ENCODE measurements at regions not wholly inside any gene's neighbourhood (a gene's known extent, or its start where the extent isn't known, plus 50 kb on each side); places are given as distances from the start of the nearest gene placed in this dataset.

DNA sequence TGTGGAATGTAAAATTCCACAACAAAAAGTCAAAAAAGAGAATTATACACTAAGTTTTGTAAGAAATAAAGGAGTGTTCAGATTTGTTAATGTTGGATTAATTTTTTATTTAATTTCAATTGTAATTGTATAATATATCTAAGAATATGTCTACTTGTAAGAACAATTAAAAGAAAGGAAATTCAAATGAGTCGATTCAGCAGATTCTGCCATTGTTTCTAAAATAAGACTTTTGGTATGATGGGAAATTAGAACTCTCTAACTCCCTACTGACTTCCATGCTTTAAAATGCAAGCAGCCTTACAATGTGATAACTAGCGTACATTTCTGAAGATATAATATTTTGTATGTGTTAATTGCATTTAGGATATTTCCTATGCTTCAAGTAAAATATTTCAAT lies 395.9 kb upstream of the ZNF717 start:
- H3K4me3 ChIP-seq = no peak overlapping the region
- H3K27ac ChIP-seq = no peak overlapping the region
- 74 to 80% (median 77%) methylated on average over 2 of the region's 2 CpGs for WGBS, 4 donors
- intact Hi-C loops (cut with DNase I) = no loop called here
- no peaks in the 10 kb centered on the region for H3K36me3 ChIP-seq (replicated peaks in 1 of 2)
- H3K9me3 ChIP-seq (replicated peaks in 1 of 3) = no peaks in the 10 kb centered on the region
- DNase-seq = no peak
- no peaks in the 10 kb centered on the region for H3K27me3 ChIP-seq
- H3K4me1 ChIP-seq (replicated peaks in 1 of 2) = no peaks in the 10 kb centered on the region
- TF ChIP-seq, protein P1, sequence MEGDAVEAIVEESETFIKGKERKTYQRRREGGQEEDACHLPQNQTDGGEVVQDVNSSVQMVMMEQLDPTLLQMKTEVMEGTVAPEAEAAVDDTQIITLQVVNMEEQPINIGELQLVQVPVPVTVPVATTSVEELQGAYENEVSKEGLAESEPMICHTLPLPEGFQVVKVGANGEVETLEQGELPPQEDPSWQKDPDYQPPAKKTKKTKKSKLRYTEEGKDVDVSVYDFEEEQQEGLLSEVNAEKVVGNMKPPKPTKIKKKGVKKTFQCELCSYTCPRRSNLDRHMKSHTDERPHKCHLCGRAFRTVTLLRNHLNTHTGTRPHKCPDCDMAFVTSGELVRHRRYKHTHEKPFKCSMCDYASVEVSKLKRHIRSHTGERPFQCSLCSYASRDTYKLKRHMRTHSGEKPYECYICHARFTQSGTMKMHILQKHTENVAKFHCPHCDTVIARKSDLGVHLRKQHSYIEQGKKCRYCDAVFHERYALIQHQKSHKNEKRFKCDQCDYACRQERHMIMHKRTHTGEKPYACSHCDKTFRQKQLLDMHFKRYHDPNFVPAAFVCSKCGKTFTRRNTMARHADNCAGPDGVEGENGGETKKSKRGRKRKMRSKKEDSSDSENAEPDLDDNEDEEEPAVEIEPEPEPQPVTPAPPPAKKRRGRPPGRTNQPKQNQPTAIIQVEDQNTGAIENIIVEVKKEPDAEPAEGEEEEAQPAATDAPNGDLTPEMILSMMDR (IDR thresholded peaks at IDR 0.05) = no peak
- no peak for TF ChIP-seq POLR2A (IDR thresholded peaks at IDR 0.05)

DNA sequence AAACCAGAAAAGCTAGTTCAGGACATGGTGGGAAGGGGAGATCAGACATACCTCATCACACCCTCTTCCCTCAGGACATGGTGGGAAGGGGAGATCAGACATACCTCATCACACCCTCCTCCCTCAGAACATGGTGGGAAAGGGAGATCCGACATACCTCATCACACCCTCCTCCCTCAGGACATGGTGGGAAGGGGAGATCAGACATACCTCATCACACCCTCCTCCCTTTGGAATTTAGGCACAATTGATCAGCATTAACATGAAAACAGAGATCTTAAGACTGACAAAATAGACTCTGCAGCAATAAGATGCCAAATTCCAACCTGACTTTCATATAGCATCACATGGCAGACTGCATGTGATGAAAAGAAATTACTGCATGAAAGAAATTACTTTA lies 412.7 kb upstream of the ZNF717 start:
- no peak overlapping the region for H3K27ac ChIP-seq
- no peaks in the 10 kb centered on the region for H3K27me3 ChIP-seq
- H3K36me3 ChIP-seq (replicated peaks in 1 of 2) = no peaks in the 10 kb centered on the region
- no peaks in the 10 kb centered on the region for H3K9me3 ChIP-seq (replicated peaks in 1 of 3)
- H3K4me3 ChIP-seq = no peak overlapping the region
- 38 to 85% (median 62%) methylated on average over 1 of the region's 1 CpG for WGBS, 4 donors
- no peak for DNase-seq
- intact Hi-C loops (cut with DNase I) = no loop called here
- TF ChIP-seq POLR2A (IDR thresholded peaks at IDR 0.05) = no peak
- TF ChIP-seq, protein P1 (IDR thresholded peaks at IDR 0.05) = no peak
- no peaks in the 10 kb centered on the region for H3K4me1 ChIP-seq (replicated peaks in 1 of 2)

DNA sequence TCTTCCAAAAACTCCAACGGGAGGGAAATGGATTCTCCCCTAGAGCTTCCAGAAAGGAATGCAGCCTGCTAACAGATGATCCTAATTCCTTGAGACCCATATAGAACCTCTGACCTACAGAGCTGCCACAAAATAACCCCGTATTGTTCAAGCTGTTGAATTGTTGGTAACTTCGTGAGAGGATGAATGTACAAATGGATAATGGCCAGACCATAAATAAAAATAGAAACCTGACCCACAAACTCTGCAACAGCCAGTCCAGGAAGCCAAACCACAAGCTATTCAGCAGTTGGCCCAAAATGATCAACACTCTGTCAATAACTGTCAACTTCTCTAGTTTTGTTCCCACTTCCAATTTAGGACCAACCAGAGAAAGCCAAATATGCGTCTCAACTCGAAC lies 414.0 kb upstream of the ZNF717 start:
- no peak overlapping the region for H3K27ac ChIP-seq
- H3K36me3 ChIP-seq (replicated peaks in 1 of 2) = no peaks in the 10 kb centered on the region
- H3K4me3 ChIP-seq = no peak overlapping the region
- TF ChIP-seq, protein P1 (IDR thresholded peaks at IDR 0.05) = no peak
- no peak for TF ChIP-seq POLR2A (IDR thresholded peaks at IDR 0.05)
- DNase-seq = no peak
- 49 to 69% (median 60%) methylated on average over 5 of the region's 5 CpGs for WGBS, 4 donors
- no peaks in the 10 kb centered on the region for H3K27me3 ChIP-seq
- intact Hi-C loops (cut with DNase I) = no loop called here
- no peaks in the 10 kb centered on the region for H3K9me3 ChIP-seq (replicated peaks in 1 of 3)
- no peaks in the 10 kb centered on the region for H3K4me1 ChIP-seq (replicated peaks in 1 of 2)

DNA sequence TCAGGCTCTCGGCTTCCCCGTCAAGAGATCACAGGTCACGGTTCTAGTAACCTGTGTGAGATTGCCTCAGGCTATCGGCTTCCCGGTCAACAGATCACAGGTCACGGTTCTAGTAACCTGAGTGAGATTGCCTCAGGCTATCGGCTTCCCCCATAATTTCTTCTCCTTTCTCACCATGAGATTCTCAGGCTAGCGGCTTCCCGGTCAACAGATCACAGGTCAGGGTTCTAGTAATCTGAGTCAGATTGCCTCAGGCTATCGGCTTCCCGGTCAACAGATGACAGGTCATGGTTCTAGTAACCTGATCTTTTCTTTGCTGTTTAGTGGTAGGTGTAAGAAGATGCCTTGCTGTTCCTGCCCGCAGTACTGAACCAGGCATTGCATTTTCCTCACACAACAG lies 418.2 kb upstream of the ZNF717 start:
- Histone ChIP-seq H3K4me3 (no peak overlapping the region), H3K27ac (no peak overlapping the region)
- TF ChIP-seq, protein P1 (IDR thresholded peaks at IDR 0.05) = no peak
- TF ChIP-seq POLR2A (IDR thresholded peaks at IDR 0.05) = no peak

More for the DNA sequence above, 418.2 kb upstream of the ZNF717 start:
- Histone ChIP-seq H3K4me1 (replicated peaks in 1 of 2) (no peaks in the 10 kb centered on the region), H3K36me3 (replicated peaks in 1 of 2) (no peaks in the 10 kb centered on the region), H3K27me3 (no peaks in the 10 kb centered on the region), H3K9me3 (replicated peaks in 1 of 3) (no peaks in the 10 kb centered on the region)
- intact Hi-C loops (cut with DNase I) = no loop called here
- DNase-seq = no peak
- 73 to 80% (median 77%) methylated on average over 12 of the region's 12 CpGs for WGBS, 4 donors
